Osteoblast (primary cell): ENCODE measurements at regions not wholly inside any gene's neighbourhood (a gene's known extent, or its start where the extent isn't known, plus 50 kb on each side); places are given as distances from the start of the nearest gene placed in this dataset.

Experiments
- DNase-seq: peaks from one replicate; pipeline ENCODE4 v3.0.0; 2011; ENCODE audit warnings: low spot score, mixed read lengths; ENCODE audit not compliant: insufficient read length; ENCODE audit errors: missing footprints
- H2AFZ ChIP-seq: 2 replicates; pipeline ENCODE4 v1.6.0; 2011; ENCODE audit warnings: mild to moderate bottlenecking, low read length
- H3K27ac ChIP-seq: 2 replicates; pipeline ENCODE4 v1.5.1; 2011; ENCODE audit warnings: mild to moderate bottlenecking, low read depth, low read length, moderate library complexity
- H3K27me3 ChIP-seq: 2 replicates; pipeline ENCODE4 v1.6.0; 2012; ENCODE audit warnings: mild to moderate bottlenecking, control low read depth, inconsistent platforms, low read length, moderate library complexity; ENCODE audit not compliant: insufficient read depth
- H3K36me3 ChIP-seq: 2 replicates; pipeline ENCODE4 v1.5.1; 2011; ENCODE audit warnings: mild to moderate bottlenecking, low read length, control low read depth, moderate library complexity; ENCODE audit not compliant: insufficient read depth
- H3K4me1 ChIP-seq: 2 replicates; pipeline ENCODE4 v1.5.1; 2011; ENCODE audit warnings: mild to moderate bottlenecking, low read length, control low read depth, moderate library complexity; ENCODE audit not compliant: insufficient read depth
- H3K4me2 ChIP-seq: 2 replicates; pipeline ENCODE4 v1.6.0; 2011; ENCODE audit warnings: mild to moderate bottlenecking, low read length; ENCODE audit not compliant: insufficient read depth
- H3K4me3 ChIP-seq: fragments of 200-600 bp; sonication (generic); 3 replicates; pipeline ENCODE4 v1.5.1; 2012; ENCODE audit warnings: mild to moderate bottlenecking, low read length, inconsistent platforms; ENCODE audit not compliant: insufficient read depth
- H3K79me2 ChIP-seq: 2 replicates; pipeline ENCODE4 v1.6.0; 2012; ENCODE audit warnings: mild to moderate bottlenecking, low read length, control low read depth, inconsistent platforms; ENCODE audit not compliant: insufficient read depth
- H3K9me3 ChIP-seq: 2 replicates; pipeline ENCODE4 v1.5.1; 2011; ENCODE audit warnings: low read depth, low read length, control low read depth
- H4K20me1 ChIP-seq: 2 replicates; pipeline ENCODE4 v1.6.0; 2012; ENCODE audit warnings: mild to moderate bottlenecking, low read length, control low read depth; ENCODE audit not compliant: insufficient read depth
- TF ChIP-seq, protein P1 (sequence below): IDR thresholded peaks from 2 replicates; pipeline ENCODE4 v1.5.1; 2011; ENCODE audit warnings: mild to moderate bottlenecking, low read depth, low read length, moderate library complexity; ENCODE audit errors: extremely low read depth

DNA sequence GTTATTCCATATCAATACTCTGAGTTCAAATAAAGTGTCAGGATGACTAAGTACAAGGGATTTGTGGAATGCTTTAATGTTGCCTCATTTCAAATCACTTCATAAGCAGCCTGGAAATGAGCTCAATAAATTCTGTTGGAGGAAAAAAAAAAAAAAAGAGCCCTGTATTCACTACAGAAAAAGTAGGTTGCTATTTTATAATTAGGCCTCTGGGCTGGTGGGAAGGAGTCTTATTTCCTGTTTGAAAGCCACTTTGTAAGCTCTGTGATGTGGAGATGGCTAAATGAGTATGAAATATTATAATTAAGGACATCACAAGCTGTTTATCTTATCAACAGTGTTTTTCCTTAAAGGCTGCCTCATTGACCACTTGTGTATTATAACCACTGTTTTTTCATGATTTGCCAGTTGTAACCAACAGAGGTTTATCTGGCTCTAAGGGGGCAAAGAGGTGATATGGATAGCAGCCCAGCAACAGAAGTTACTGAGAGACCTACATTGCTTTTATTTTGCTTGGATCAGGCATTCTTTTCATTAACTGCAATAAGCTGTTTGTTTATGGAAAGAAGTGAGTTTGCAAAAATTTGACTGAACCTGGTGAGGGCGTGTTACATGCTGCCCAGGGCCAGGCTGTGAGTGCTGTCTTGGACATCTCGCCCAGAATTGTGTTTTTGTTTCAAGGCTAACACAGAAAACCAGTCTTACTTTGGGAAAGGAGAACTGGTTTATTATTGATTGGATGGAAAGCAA, 563.3 kb upstream of the MAP3K7 start:
- no peaks in the 10 kb centered on the region for H3K4me1 ChIP-seq
- no peak overlapping the region for H3K27ac ChIP-seq
- no peaks in the 10 kb centered on the region for H3K9me3 ChIP-seq
- TF ChIP-seq, protein P1, sequence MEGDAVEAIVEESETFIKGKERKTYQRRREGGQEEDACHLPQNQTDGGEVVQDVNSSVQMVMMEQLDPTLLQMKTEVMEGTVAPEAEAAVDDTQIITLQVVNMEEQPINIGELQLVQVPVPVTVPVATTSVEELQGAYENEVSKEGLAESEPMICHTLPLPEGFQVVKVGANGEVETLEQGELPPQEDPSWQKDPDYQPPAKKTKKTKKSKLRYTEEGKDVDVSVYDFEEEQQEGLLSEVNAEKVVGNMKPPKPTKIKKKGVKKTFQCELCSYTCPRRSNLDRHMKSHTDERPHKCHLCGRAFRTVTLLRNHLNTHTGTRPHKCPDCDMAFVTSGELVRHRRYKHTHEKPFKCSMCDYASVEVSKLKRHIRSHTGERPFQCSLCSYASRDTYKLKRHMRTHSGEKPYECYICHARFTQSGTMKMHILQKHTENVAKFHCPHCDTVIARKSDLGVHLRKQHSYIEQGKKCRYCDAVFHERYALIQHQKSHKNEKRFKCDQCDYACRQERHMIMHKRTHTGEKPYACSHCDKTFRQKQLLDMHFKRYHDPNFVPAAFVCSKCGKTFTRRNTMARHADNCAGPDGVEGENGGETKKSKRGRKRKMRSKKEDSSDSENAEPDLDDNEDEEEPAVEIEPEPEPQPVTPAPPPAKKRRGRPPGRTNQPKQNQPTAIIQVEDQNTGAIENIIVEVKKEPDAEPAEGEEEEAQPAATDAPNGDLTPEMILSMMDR = no peak
- no peak overlapping the region for H3K4me2 ChIP-seq
- no peak overlapping the region for H2AFZ ChIP-seq
- H3K79me2 ChIP-seq = no peaks in the 10 kb centered on the region
- no peaks in the 10 kb centered on the region for H3K27me3 ChIP-seq
- DNase-seq = no peak
- H4K20me1 ChIP-seq = no peaks in the 10 kb centered on the region
- H3K4me3 ChIP-seq = no peak overlapping the region
- H3K36me3 ChIP-seq = no peaks in the 10 kb centered on the region

DNA sequence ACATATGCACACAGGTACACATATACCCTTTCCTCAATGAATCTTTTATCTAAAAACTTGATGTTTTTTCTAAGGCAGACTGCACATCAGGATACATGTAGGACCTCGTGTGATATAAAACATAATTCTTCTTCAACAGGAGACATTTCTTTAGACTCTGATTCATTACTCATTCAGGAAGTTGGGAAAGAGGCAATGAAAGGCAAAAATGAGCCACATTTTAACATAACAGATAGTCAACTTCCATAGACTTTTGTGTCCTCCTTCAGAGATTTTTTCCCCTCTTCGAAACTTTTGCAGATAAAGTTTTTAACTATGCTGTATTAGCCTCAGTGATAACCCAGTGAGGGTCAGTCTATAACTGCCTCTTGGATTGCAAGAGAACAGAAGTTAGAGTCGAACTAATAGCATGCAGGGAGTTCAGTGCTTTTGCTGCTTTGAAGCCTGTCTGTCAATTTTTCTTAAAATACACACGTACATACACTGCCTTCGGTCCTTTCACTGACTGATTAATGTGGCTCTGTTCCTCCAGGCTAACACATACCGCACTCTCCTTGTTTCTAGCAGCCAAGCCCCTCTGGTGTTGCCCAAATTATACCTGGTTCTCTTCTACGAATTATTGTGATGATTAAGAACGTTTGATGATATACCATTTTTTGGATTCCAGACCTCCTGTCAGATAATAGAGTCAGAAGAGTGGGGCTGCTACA, 562.5 kb upstream of the MAP3K7 start:
- Histone ChIP-seq H3K36me3 (no peaks in the 10 kb centered on the region), H3K4me3 (no peak overlapping the region), H3K9me3 (no peaks in the 10 kb centered on the region), H3K27me3 (no peaks in the 10 kb centered on the region), H4K20me1 (no peaks in the 10 kb centered on the region), H2AFZ (no peak overlapping the region), H3K4me2 (no peak overlapping the region), H3K27ac (no peak overlapping the region), H3K4me1 (no peaks in the 10 kb centered on the region), H3K79me2 (no peaks in the 10 kb centered on the region)
- TF ChIP-seq, protein P1 = no peak
- DNase-seq = no peak

DNA sequence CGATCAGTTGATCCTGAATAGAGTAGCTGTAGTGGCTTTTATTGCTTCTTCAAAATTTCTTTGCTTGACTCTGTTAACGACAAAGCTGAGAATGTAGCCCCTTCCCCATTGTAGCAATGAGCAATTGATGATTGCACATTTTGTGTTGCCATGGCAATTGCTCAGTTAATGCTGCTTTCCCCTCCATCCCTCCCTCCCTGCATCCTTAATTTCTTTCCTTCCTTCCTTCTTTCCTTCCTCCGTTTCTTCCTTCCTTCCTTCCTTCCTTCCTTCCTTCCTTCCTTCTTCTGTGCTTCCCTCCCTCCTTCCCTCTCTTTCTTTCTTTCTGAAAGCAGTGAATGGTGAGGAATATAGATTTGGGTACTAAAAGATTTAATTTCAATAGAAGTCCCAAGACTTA, 557.3 kb upstream of the MAP3K7 start:
- Histone ChIP-seq H4K20me1 (no peaks in the 10 kb centered on the region), H3K4me1 (no peaks in the 10 kb centered on the region), H3K79me2 (no peaks in the 10 kb centered on the region), H2AFZ (no peak overlapping the region), H3K9me3 (no peaks in the 10 kb centered on the region), H3K27ac (no peak overlapping the region), H3K4me3 (no peak overlapping the region), H3K27me3 (no peaks in the 10 kb centered on the region), H3K4me2 (no peak overlapping the region), H3K36me3 (no peaks in the 10 kb centered on the region)
- TF ChIP-seq, protein P1 = no peak
- no peak for DNase-seq

DNA sequence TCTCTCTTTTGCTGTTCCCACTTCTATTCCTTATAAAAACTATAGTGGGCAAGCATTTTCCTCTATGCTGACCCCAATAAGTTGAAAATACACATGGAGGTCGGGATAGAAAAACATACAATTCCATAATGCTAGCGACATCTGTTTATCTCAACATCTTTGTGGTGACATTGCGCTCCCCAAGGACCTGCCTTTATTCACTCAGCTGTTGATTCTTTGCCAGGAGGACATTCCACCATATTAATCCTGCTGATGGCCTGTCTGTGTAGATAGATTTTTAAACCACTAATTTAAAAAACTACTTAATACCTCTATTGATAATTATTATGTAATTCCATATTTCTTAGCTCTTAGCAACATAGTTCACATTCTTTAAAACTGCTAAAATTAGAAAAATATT, 555.3 kb upstream of the MAP3K7 start:
- Histone ChIP-seq H3K9me3 (no peaks in the 10 kb centered on the region), H2AFZ (no peak overlapping the region), H3K27ac (no peak overlapping the region), H3K4me3 (no peak overlapping the region), H3K36me3 (no peaks in the 10 kb centered on the region), H3K79me2 (no peaks in the 10 kb centered on the region), H4K20me1 (no peaks in the 10 kb centered on the region), H3K4me2 (no peak overlapping the region), H3K4me1 (no peaks in the 10 kb centered on the region), H3K27me3 (no peaks in the 10 kb centered on the region)
- TF ChIP-seq, protein P1 = no peak
- no peak for DNase-seq
